ENCODE measurements at regions not wholly inside any gene's neighbourhood (a gene's known extent, or its start where the extent isn't known, plus 50 kb on each side); places are given as distances from the start of the nearest gene placed in this dataset.

DNA sequence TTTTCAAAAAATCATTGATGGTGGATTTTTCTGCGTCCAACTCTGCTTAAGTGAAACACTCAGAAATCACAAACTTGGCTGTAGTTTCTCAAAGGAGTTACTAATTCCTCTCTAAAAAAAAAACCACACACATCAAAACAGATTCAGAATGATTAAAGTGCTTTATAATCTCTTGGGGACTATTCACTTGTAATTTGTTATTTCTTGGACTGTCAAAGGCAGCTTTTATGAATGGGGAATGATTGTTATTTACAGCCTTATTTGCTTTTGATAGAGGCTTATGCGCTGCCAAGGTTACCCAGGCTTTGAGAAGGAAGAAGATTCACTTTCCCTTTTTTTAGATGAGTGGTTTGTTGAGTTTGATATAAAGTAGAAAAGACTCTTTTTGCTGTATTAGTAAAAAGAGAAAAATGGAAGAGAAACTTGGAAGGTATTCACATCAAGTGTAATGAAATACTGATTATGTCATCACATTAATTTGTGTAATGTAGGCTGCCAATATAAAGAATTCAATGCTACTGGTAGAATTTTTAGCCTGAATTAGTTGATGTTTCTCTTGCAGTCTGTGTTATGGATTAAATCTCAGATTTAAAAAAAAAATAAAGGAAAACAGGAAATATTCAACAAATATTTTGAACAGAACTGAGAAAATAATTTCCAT is 381.0 kb upstream of the SASH1 start:
- TF ChIP-seq, protein P1, sequence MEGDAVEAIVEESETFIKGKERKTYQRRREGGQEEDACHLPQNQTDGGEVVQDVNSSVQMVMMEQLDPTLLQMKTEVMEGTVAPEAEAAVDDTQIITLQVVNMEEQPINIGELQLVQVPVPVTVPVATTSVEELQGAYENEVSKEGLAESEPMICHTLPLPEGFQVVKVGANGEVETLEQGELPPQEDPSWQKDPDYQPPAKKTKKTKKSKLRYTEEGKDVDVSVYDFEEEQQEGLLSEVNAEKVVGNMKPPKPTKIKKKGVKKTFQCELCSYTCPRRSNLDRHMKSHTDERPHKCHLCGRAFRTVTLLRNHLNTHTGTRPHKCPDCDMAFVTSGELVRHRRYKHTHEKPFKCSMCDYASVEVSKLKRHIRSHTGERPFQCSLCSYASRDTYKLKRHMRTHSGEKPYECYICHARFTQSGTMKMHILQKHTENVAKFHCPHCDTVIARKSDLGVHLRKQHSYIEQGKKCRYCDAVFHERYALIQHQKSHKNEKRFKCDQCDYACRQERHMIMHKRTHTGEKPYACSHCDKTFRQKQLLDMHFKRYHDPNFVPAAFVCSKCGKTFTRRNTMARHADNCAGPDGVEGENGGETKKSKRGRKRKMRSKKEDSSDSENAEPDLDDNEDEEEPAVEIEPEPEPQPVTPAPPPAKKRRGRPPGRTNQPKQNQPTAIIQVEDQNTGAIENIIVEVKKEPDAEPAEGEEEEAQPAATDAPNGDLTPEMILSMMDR (IDR thresholded peaks at IDR 0.05; ENCODE audit: low read length) = no peak
- TF ChIP-seq EZH2 (IDR thresholded peaks at IDR 0.05; ENCODE audit: borderline replicate concordance, low read length) = no peak

Measured in OCI-LY1 (cell line).